PC-3 (cell line): ENCODE measurements at regions not wholly inside any gene's neighbourhood (a gene's known extent, or its start where the extent isn't known, plus 50 kb on each side); places are given as distances from the start of the nearest gene placed in this dataset.

Experiments
- ATAC-seq: fragments of 200-7000 bp; cut with Tn5 transposase; 2 replicates; pipeline ENCODE4 v1.9.1; 2020; ENCODE audit warnings: mild to moderate bottlenecking, moderate library complexity
- BruUV-seq: library from RNA; stranded (reverse); fragments of 400-500 nt; replicated peaks from 2 replicates; lab custom pipeline; 2021; lab: Mats Ljungman, UMichigan
- CTCF ChIA-PET: fragments of 300-600 bp; sonication (Branson Sonifier 250); formaldehyde crosslinking; loops from one replicate; lab custom pipeline; 2022; ENCODE audit warnings: antibody characterized with exemption; lab: Charles Lee
- POLR2A ChIA-PET: fragments of 300-600 bp; sonication (Branson Sonifier 250); formaldehyde crosslinking; loops from one replicate; lab custom pipeline; 2022; ENCODE audit warnings: antibody characterized with exemption; ENCODE audit not compliant: unreplicated experiment; lab: Charles Lee
- DNase-seq: peaks from one replicate; pipeline ENCODE4 v3.0.0-alpha.2; 2015
- H2AFZ ChIP-seq: fragments of 300-600 bp; sonication (generic); 2 replicates; pipeline ENCODE4 v1.6.0; 2016; ENCODE audit warnings: antibody characterized with exemption, low read length
- H3F3A ChIP-seq: fragments of 300-600 bp; sonication (generic); one replicate; pipeline ENCODE4 v1.6.0; 2017; ENCODE audit warnings: antibody characterized with exemption, low read length, control low read depth, mild to moderate bottlenecking; ENCODE audit not compliant: unreplicated experiment
- H3K27ac ChIP-seq: fragments of 300-600 bp; sonication (generic); 2 replicates; pipeline ENCODE4 v1.5.1; 2016; ENCODE audit warnings: mild to moderate bottlenecking, low read length
- H3K27me3 ChIP-seq: fragments of 300-600 bp; sonication (generic); 2 replicates; pipeline ENCODE4 v1.6.1; 2016; ENCODE audit warnings: low read length, mixed read lengths
- H3K36me3 ChIP-seq: fragments of 300-600 bp; sonication (generic); 2 replicates; pipeline ENCODE4 v1.6.1; 2016; ENCODE audit warnings: low read depth, mixed run types, low read length, mixed read lengths
- H3K4me1 ChIP-seq: fragments of 300-600 bp; sonication (generic); 2 replicates; pipeline ENCODE4 v1.5.1; 2016; ENCODE audit warnings: low read length; ENCODE audit not compliant: insufficient read depth
- H3K4me2 ChIP-seq: fragments of 300-600 bp; sonication (generic); 2 replicates; pipeline ENCODE4 v1.6.0; 2016; ENCODE audit warnings: low read length
- H3K4me3 ChIP-seq: fragments of 300-600 bp; sonication (generic); 2 replicates; pipeline ENCODE4 v1.5.1; 2016; ENCODE audit warnings: mild to moderate bottlenecking, low read length, mixed read lengths
- H3K79me2 ChIP-seq: fragments of 300-600 bp; sonication (generic); 2 replicates; pipeline ENCODE4 v1.6.1; 2017; ENCODE audit warnings: low read length, mixed read lengths
- H3K9ac ChIP-seq: fragments of 300-600 bp; sonication (generic); 2 replicates; pipeline ENCODE4 v1.6.0; 2016; ENCODE audit warnings: mild to moderate bottlenecking, low read length
- H3K9me2 ChIP-seq: fragments of 300-600 bp; sonication (generic); replicated peaks from 2 replicates; pipeline ENCODE4 v1.6.1; 2016; ENCODE audit warnings: mixed run types, low read length, mixed read lengths
- H3K9me3 ChIP-seq: fragments of 300-600 bp; sonication (generic); 2 replicates; pipeline ENCODE4 v1.6.1; 2016; ENCODE audit warnings: low read length, mixed read lengths
- H4K20me1 ChIP-seq: fragments of 300-600 bp; sonication (generic); 2 replicates; pipeline ENCODE4 v1.6.1; 2016; ENCODE audit warnings: low read length, mixed read lengths
- EZH2 ChIP-seq: fragments of 300-600 bp; sonication (generic); IDR thresholded peaks from one replicate; pipeline ENCODE4 v1.6.1; 2017; ENCODE audit warnings: antibody characterized with exemption, mild to moderate bottlenecking, low read length; ENCODE audit not compliant: unreplicated experiment
- EZH2phosphoT487 ChIP-seq: fragments of 300-600 bp; sonication (generic); IDR thresholded peaks from 2 replicates; pipeline ENCODE4 v1.6.1; 2018; ENCODE audit warnings: mild to moderate bottlenecking, antibody characterized with exemption, low read length, borderline replicate concordance
- intact Hi-C: fragments of 100-400 bp; cut with micrococcal nuclease; formaldehyde crosslinking; loops from 2 replicates; pipeline ENCODE4 v1.9.0; 2023
- TF ChIP-seq, protein P1 (sequence below): fragments of 300-600 bp; sonication (generic); conservative IDR thresholded peaks from 2 replicates; pipeline ENCODE4 v1.5.1; 2017; ENCODE audit warnings: antibody characterized with exemption, low read depth, mild to moderate bottlenecking, low read length

DNA sequence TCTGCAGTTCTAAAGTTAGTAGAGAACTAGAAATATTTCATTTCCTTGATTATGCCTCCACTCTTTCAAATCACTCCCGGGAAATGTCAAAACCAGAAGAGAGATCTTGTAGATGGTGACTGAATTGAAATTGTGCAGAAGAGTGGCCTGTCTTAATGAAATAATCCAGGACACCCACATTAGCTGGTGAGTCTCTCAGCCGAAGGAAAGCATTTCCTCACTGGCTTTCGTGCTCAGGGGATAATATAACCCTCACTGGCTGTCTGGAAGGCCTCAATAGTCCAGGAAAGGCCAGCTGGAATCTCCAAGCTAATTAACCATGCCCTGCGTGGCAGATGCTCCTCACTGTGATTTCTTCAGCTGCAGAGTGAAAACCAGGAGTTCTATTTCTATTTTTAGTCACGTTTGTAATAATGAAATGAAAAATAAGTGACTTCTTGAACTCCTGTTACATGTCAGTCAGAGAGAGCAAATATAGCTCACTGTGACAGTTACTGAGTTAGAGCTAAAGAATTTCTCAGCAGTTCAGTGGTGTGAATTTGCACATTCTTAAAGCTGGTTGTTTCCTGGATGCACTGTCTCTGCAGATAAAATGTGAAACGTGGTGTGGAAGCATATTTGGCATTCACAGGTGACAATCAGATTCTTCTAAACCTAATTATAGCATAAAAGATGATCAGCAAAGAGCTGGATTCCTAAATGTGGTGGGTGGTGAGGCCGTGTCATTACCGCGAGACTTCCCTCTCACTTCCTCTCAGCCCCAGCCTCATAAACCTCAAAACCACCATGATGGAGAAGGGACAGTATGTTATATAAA is 211.7 kb downstream of the LMBRD1 start:
- H3K36me3 ChIP-seq, result no peaks in the 10 kb centered on the region
- no peak overlapping the region for H3K9ac ChIP-seq
- no peak for ATAC-seq
- no peaks in the 10 kb centered on the region for H3K4me1 ChIP-seq
- H3K9me2 ChIP-seq, result no peaks in the 10 kb centered on the region
- H3K4me3 ChIP-seq, result no peak overlapping the region
- H4K20me1 ChIP-seq, result no peaks in the 10 kb centered on the region
- H3K79me2 ChIP-seq, result no peaks in the 10 kb centered on the region
- intact Hi-C loops, result no loop called here
- no peaks in the 10 kb centered on the region for H3F3A ChIP-seq
- TF ChIP-seq EZH2phosphoT487, result no peak
- no peak overlapping the region for H3K4me2 ChIP-seq
- no TSS peak for BruUV-seq
- POLR2A ChIA-PET, result no interaction called here
- CTCF ChIA-PET, result no interaction called here
- DNase-seq, result no peak
- H3K9me3 ChIP-seq, result no peaks in the 10 kb centered on the region
- 0 out of 2 replicates have a peak, but pooled peaks cover 9% of the 10 kb centered on the region for H3K27me3 ChIP-seq
- no peak overlapping the region for H3K27ac ChIP-seq
- no peak overlapping the region for H2AFZ ChIP-seq

DNA sequence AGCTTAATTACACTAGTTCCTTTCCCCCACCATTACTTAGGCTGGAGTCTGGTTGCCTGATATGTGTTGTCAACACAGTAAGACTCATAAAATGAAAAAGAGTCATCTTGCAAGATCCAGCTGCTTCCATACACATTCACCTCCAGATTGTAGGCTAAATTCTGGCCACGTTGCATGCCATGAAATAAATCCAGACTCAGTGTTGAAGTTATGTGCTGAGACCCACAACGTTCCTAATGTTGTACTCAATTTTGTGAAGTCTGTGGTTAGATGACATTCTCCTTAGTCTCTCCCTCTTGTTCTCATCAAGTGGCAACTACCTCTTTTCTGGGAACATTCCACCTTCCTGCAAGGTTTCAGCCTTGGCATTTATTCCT is 212.3 kb downstream of the LMBRD1 start:
- ChIA-PET POLR2A (no interaction called here), CTCF (no interaction called here)
- no peak overlapping the region for H3K9ac ChIP-seq
- H3F3A ChIP-seq, result no peaks in the 10 kb centered on the region
- no peaks in the 10 kb centered on the region for H3K4me1 ChIP-seq
- no peaks in the 10 kb centered on the region for H4K20me1 ChIP-seq
- H3K4me3 ChIP-seq, result no peak overlapping the region
- intact Hi-C loops, result no loop called here
- TF ChIP-seq, protein P1, sequence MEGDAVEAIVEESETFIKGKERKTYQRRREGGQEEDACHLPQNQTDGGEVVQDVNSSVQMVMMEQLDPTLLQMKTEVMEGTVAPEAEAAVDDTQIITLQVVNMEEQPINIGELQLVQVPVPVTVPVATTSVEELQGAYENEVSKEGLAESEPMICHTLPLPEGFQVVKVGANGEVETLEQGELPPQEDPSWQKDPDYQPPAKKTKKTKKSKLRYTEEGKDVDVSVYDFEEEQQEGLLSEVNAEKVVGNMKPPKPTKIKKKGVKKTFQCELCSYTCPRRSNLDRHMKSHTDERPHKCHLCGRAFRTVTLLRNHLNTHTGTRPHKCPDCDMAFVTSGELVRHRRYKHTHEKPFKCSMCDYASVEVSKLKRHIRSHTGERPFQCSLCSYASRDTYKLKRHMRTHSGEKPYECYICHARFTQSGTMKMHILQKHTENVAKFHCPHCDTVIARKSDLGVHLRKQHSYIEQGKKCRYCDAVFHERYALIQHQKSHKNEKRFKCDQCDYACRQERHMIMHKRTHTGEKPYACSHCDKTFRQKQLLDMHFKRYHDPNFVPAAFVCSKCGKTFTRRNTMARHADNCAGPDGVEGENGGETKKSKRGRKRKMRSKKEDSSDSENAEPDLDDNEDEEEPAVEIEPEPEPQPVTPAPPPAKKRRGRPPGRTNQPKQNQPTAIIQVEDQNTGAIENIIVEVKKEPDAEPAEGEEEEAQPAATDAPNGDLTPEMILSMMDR, result no peak
- TF ChIP-seq EZH2phosphoT487 (no peak), EZH2 (no peak)
- no peak overlapping the region for H2AFZ ChIP-seq
- H3K27me3 ChIP-seq, result 0 out of 2 replicates have a peak, but pooled peaks cover 9% of the 10 kb centered on the region
- H3K4me2 ChIP-seq, result no peak overlapping the region
- H3K9me2 ChIP-seq, result no peaks in the 10 kb centered on the region
- ATAC-seq (no peak), DNase-seq (no peak)
- no peak overlapping the region for H3K27ac ChIP-seq
- H3K79me2 ChIP-seq, result no peaks in the 10 kb centered on the region
- no TSS peak for BruUV-seq
- no peaks in the 10 kb centered on the region for H3K9me3 ChIP-seq
- no peaks in the 10 kb centered on the region for H3K36me3 ChIP-seq

DNA sequence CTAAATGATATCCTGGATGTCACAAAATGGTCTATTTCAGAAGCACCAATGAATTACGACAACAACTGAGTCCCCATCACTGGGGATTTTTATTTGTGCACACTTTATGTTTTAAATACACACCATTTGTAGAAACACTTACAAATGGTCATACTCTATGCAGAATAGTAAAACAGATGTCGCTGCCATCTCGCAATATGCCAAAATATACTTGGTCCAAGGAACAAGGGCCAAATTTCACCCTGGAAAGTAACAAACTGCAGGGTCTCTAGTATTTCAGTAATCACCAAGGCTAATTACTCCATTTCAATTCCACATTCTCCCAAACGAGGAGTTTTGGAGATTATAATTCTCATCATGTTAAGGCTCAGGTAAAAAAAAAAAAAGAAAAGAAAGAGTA is 215.2 kb downstream of the LMBRD1 start:
- Histone ChIP-seq H3K9ac (no peak overlapping the region), H3F3A (no peaks in the 10 kb centered on the region), H3K36me3 (no peaks in the 10 kb centered on the region), H3K9me3 (no peaks in the 10 kb centered on the region), H2AFZ (no peak overlapping the region), H4K20me1 (no peaks in the 10 kb centered on the region), H3K79me2 (no peaks in the 10 kb centered on the region), H3K4me1 (no peaks in the 10 kb centered on the region), H3K4me3 (no peak overlapping the region), H3K4me2 (no peak overlapping the region), H3K27me3 (0 out of 2 replicates have a peak, but pooled peaks cover 9% of the 10 kb centered on the region), H3K9me2 (no peaks in the 10 kb centered on the region), H3K27ac (no peak overlapping the region)
- TF ChIP-seq, protein P1, result no peak
- TF ChIP-seq EZH2phosphoT487 (no peak), EZH2 (no peak)
- ChIA-PET POLR2A (no interaction called here), CTCF (no interaction called here)
- intact Hi-C loops, result no loop called here
- ATAC-seq, result no peak
- no peak for DNase-seq
- BruUV-seq, result no TSS peak
